ENCODE measurements at regions not wholly inside any gene's neighbourhood (a gene's known extent, or its start where the extent isn't known, plus 50 kb on each side); places are given as distances from the start of the nearest gene placed in this dataset.

DNA sequence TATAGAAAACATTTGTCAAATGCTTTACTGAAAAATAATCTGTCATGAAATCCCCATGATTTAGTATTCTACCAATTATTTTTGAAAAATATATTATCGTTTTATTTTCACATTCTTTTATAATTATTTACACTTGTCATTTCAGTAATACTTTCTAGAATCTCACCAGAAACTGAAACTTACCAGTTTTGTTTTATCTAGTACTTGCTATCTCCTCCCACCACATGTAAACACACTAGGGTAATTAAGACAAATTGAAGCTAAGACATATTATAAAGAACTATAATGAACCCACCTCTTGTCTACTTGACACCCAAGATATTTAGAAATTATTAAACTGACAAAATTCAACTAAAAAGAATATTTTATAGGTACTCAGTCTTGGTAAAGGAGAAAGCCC, 51.5 kb upstream of the GRM3 start:
- Histone ChIP-seq H3K4me1 (ENCODE audit: control insufficient read depth in 1 of 2, insufficient read depth in 2 of 2, low read length in 2 of 2) (no peaks in the 10 kb centered on the region), H3K4me3 (ENCODE audit: low read depth, low read length) (no peak overlapping the region), H3K4me2 (ENCODE audit: low read length) (no peak overlapping the region), H4K12ac (ENCODE audit: low read depth, low read length) (no peak overlapping the region), H3K4ac (ENCODE audit: low read depth, low read length) (no peak overlapping the region), H3K79me1 (ENCODE audit: low read length) (no peaks in the 10 kb centered on the region), H3K36me3 (ENCODE audit: control insufficient read depth in 1 of 2, insufficient read depth in 2 of 2, low read length in 2 of 2) (no peaks in the 10 kb centered on the region), H4K8ac (ENCODE audit: low read depth, low read length) (no peak overlapping the region), H2BK120ac (ENCODE audit: insufficient read depth, low read length, poor library complexity) (no peak overlapping the region), H3K18ac (ENCODE audit: low read length) (no peak overlapping the region), H2BK5ac (ENCODE audit: low read depth, low read length, poor library complexity) (no peak overlapping the region), H2BK12ac (ENCODE audit: low read length) (no peak overlapping the region), H3K23ac (ENCODE audit: low read length) (no peak overlapping the region), H2AFZ (ENCODE audit: insufficient read depth, low read length, poor library complexity) (no peak overlapping the region), H3K9ac (ENCODE audit: low read length) (no peak overlapping the region), H3K27me3 (ENCODE audit: insufficient read depth, low read length) (no peaks in the 10 kb centered on the region), H3K9me3 (ENCODE audit: insufficient read depth, low read depth, low read length) (no peaks in the 10 kb centered on the region), H3K27ac (ENCODE audit: low read depth, low read length) (no peak overlapping the region), H3K79me2 (ENCODE audit: control insufficient read depth, insufficient read depth, low read length, poor library complexity) (no peaks in the 10 kb centered on the region), H2AK5ac (ENCODE audit: low read length) (no peak overlapping the region), H4K91ac (ENCODE audit: low read depth, low read length) (no peak overlapping the region), H3K14ac (ENCODE audit: low read length) (no peak overlapping the region)
- WGBS (ENCODE audit: extremely low coverage, insufficient coverage, insufficient read length), result no CpG with 5 or more reads among the region's 1 CpG
- no peak for DNase-seq

- Histone ChIP-seq H3K9me3 (ENCODE audit: insufficient read depth, low read depth, low read length) (no peaks in the 10 kb centered on the region), H3K4me2 (ENCODE audit: low read length) (no peak overlapping the region), H3K27ac (ENCODE audit: low read depth, low read length) (no peak overlapping the region), H2AK5ac (ENCODE audit: low read length) (no peak overlapping the region), H2AFZ (ENCODE audit: insufficient read depth, low read length, poor library complexity) (no peak overlapping the region), H3K4ac (ENCODE audit: low read depth, low read length) (no peak overlapping the region), H3K23ac (ENCODE audit: low read length) (no peak overlapping the region), H2BK5ac (ENCODE audit: low read depth, low read length, poor library complexity) (no peak overlapping the region), H3K79me1 (ENCODE audit: low read length) (no peaks in the 10 kb centered on the region), H3K79me2 (ENCODE audit: control insufficient read depth, insufficient read depth, low read length, poor library complexity) (no peaks in the 10 kb centered on the region), H3K27me3 (ENCODE audit: insufficient read depth, low read length) (no peaks in the 10 kb centered on the region), H3K9ac (ENCODE audit: low read length) (no peak overlapping the region), H4K12ac (ENCODE audit: low read depth, low read length) (no peak overlapping the region), H3K36me3 (ENCODE audit: control insufficient read depth in 1 of 2, insufficient read depth in 2 of 2, low read length in 2 of 2) (no peaks in the 10 kb centered on the region), H4K91ac (ENCODE audit: low read depth, low read length) (no peak overlapping the region), H3K4me1 (ENCODE audit: control insufficient read depth in 1 of 2, insufficient read depth in 2 of 2, low read length in 2 of 2) (no peaks in the 10 kb centered on the region), H4K8ac (ENCODE audit: low read depth, low read length) (no peak overlapping the region), H3K4me3 (ENCODE audit: low read depth, low read length) (no peak overlapping the region), H2BK12ac (ENCODE audit: low read length) (no peak overlapping the region), H3K14ac (ENCODE audit: low read length) (no peak overlapping the region), H3K18ac (ENCODE audit: low read length) (no peak overlapping the region), H2BK120ac (ENCODE audit: insufficient read depth, low read length, poor library complexity) (no peak overlapping the region)
- no CpG with 5 or more reads among the region's 9 CpGs for WGBS (ENCODE audit: extremely low coverage, insufficient coverage, insufficient read length)
- DNase-seq, result no peak
These were observed 69.7 kb upstream of the GRM3 start for GRCh38 chr7:86574006-86574405.

- no peak overlapping the region for H2BK12ac ChIP-seq (ENCODE audit: low read length)
- no peak for DNase-seq
- H2BK5ac ChIP-seq (ENCODE audit: low read depth, low read length, poor library complexity), result no peak overlapping the region
- no peak overlapping the region for H3K4me2 ChIP-seq (ENCODE audit: low read length)
- no peaks in the 10 kb centered on the region for H3K79me1 ChIP-seq (ENCODE audit: low read length)
- no peak overlapping the region for H4K8ac ChIP-seq (ENCODE audit: low read depth, low read length)
- H3K27me3 ChIP-seq (ENCODE audit: insufficient read depth, low read length), result no peaks in the 10 kb centered on the region
- H3K9me3 ChIP-seq (ENCODE audit: insufficient read depth, low read depth, low read length), result no peaks in the 10 kb centered on the region
- H3K23ac ChIP-seq (ENCODE audit: low read length), result no peak overlapping the region
- no peaks in the 10 kb centered on the region for H3K79me2 ChIP-seq (ENCODE audit: control insufficient read depth, insufficient read depth, low read length, poor library complexity)
- no peak overlapping the region for H2AFZ ChIP-seq (ENCODE audit: insufficient read depth, low read length, poor library complexity)
- H3K4me3 ChIP-seq (ENCODE audit: low read depth, low read length), result no peak overlapping the region
- H3K18ac ChIP-seq (ENCODE audit: low read length), result no peak overlapping the region
- H3K4me1 ChIP-seq (ENCODE audit: control insufficient read depth in 1 of 2, insufficient read depth in 2 of 2, low read length in 2 of 2), result no peaks in the 10 kb centered on the region
- no peaks in the 10 kb centered on the region for H3K36me3 ChIP-seq (ENCODE audit: control insufficient read depth in 1 of 2, insufficient read depth in 2 of 2, low read length in 2 of 2)
- H3K27ac ChIP-seq (ENCODE audit: low read depth, low read length), result no peak overlapping the region
- H3K9ac ChIP-seq (ENCODE audit: low read length), result no peak overlapping the region
- H2BK120ac ChIP-seq (ENCODE audit: insufficient read depth, low read length, poor library complexity), result no peak overlapping the region
- no peak overlapping the region for H2AK5ac ChIP-seq (ENCODE audit: low read length)
- WGBS (ENCODE audit: extremely low coverage, insufficient coverage, insufficient read length), result no CpG with 5 or more reads among the region's 8 CpGs
- no peak overlapping the region for H3K4ac ChIP-seq (ENCODE audit: low read depth, low read length)
- H3K14ac ChIP-seq (ENCODE audit: low read length), result no peak overlapping the region
- H4K12ac ChIP-seq (ENCODE audit: low read depth, low read length), result no peak overlapping the region
- H4K91ac ChIP-seq (ENCODE audit: low read depth, low read length), result no peak overlapping the region
These were observed 84.8 kb upstream of the GRM3 start for GRCh38 chr7:86558680-86559501.

DNA sequence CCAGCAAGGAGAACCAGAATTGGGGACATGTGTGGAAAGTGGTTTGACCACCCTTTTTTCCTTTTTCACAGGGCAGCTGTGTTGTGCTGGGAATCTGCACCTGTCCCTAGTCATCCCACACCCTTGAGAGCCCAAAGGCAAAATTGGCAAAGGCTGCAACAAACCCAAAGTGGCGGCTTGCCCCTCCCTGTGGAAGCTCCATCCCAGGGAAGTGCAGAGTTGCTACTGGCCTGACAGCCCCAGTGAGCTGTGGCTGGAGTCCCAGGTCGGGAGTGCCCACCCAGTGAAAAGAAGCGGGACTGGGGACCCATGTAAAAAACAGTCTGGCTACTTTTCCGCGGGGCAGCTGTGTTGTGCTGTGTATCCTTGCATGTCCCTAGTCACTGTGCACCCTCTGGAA, 109.1 kb upstream of the GRM3 start:
- Histone ChIP-seq H3K9ac (ENCODE audit: low read length) (no peak overlapping the region), H4K8ac (ENCODE audit: low read depth, low read length) (no peak overlapping the region), H3K27me3 (ENCODE audit: insufficient read depth, low read length) (no peaks in the 10 kb centered on the region), H2BK5ac (ENCODE audit: low read depth, low read length, poor library complexity) (no peak overlapping the region), H2BK120ac (ENCODE audit: insufficient read depth, low read length, poor library complexity) (no peak overlapping the region), H3K27ac (ENCODE audit: low read depth, low read length) (no peak overlapping the region), H3K23ac (ENCODE audit: low read length) (no peak overlapping the region), H3K4ac (ENCODE audit: low read depth, low read length) (no peak overlapping the region), H4K12ac (ENCODE audit: low read depth, low read length) (no peak overlapping the region), H3K4me3 (ENCODE audit: low read depth, low read length) (no peak overlapping the region), H3K4me1 (ENCODE audit: control insufficient read depth in 1 of 2, insufficient read depth in 2 of 2, low read length in 2 of 2) (no peaks in the 10 kb centered on the region), H3K18ac (ENCODE audit: low read length) (no peak overlapping the region), H3K4me2 (ENCODE audit: low read length) (no peak overlapping the region), H3K9me3 (ENCODE audit: insufficient read depth, low read depth, low read length) (peaks cover 4% of the 10 kb centered on the region), H2BK12ac (ENCODE audit: low read length) (no peak overlapping the region), H3K14ac (ENCODE audit: low read length) (no peak overlapping the region), H3K79me1 (ENCODE audit: low read length) (no peaks in the 10 kb centered on the region), H2AFZ (ENCODE audit: insufficient read depth, low read length, poor library complexity) (no peak overlapping the region), H3K36me3 (ENCODE audit: control insufficient read depth in 1 of 2, insufficient read depth in 2 of 2, low read length in 2 of 2) (no peaks in the 10 kb centered on the region), H3K79me2 (ENCODE audit: control insufficient read depth, insufficient read depth, low read length, poor library complexity) (no peaks in the 10 kb centered on the region), H2AK5ac (ENCODE audit: low read length) (no peak overlapping the region), H4K91ac (ENCODE audit: low read depth, low read length) (no peak overlapping the region)
- WGBS (ENCODE audit: extremely low coverage, insufficient coverage, insufficient read length), result no CpG with 5 or more reads among the region's 5 CpGs
- no peak for DNase-seq

All from trophoblast cell (in vitro differentiated cells and primary cell).